IMR-90 (cell line): ENCODE measurements at regions not wholly inside any gene's neighbourhood (a gene's known extent, or its start where the extent isn't known, plus 50 kb on each side); places are given as distances from the start of the nearest gene placed in this dataset.

Experiments used
- ATAC-seq: fragments of 200-7000 bp; cut with Tn5 transposase; 2 replicates; pipeline ENCODE4 v1.9.1; 2020; ENCODE audit warnings: low read depth, mild to moderate bottlenecking, moderate library complexity
- BruUV-seq: library from RNA; stranded (reverse); fragments of 400-500 nt; replicated peaks from 2 replicates; lab custom pipeline; 2021; lab: Mats Ljungman, UMichigan
- CTCF ChIA-PET: fragments of 300-600 bp; formaldehyde crosslinking; extraction: SDS; loops from one replicate; lab custom pipeline; 2021; ENCODE audit warnings: antibody characterized with exemption; lab: Yijun Ruan, JAX
- POLR2A ChIA-PET: fragments of 300-600 bp; sonication (Branson Sonifier 250); formaldehyde crosslinking; loops from one replicate; lab custom pipeline; 2022; ENCODE audit warnings: antibody characterized with exemption; ENCODE audit not compliant: unreplicated experiment; lab: Charles Lee
- DNase-seq: peaks from one replicate; pipeline ENCODE4 v3.0.0; 2013
- H2AFZ ChIP-seq: replicated peaks from 2 replicates; pipeline ENCODE3; 2013; ENCODE audit warnings: low read length, mild to moderate bottlenecking; ENCODE audit not compliant: poor library complexity
- H2AK5ac ChIP-seq: 2 replicates; pipeline ENCODE4 v1.6.1; 2013; ENCODE audit warnings: low read depth, low read length, inconsistent platforms
- H2AK9ac ChIP-seq: replicated peaks from 2 replicates; pipeline ENCODE3; 2013; ENCODE audit warnings: mild to moderate bottlenecking, low read depth, low read length, moderate library complexity; ENCODE audit not compliant: poor library complexity
- H2BK120ac ChIP-seq: 2 replicates; pipeline ENCODE4 v1.6.1; 2013; ENCODE audit warnings: low read depth, low read length, inconsistent platforms
- H2BK15ac ChIP-seq: 3 replicates; pipeline ENCODE4 v1.6.1; 2013; ENCODE audit warnings: low read depth, low read length, inconsistent platforms
- H2BK20ac ChIP-seq: 2 replicates; pipeline ENCODE4 v1.6.1; 2013; ENCODE audit warnings: low read depth, mild to moderate bottlenecking, inconsistent platforms, low read length, moderate library complexity
- H2BK5ac ChIP-seq: 2 replicates; pipeline ENCODE4 v1.6.1; 2013; ENCODE audit warnings: mild to moderate bottlenecking, low read depth, low read length, inconsistent platforms; ENCODE audit not compliant: poor library complexity, severe bottlenecking
- H3K14ac ChIP-seq: replicated peaks from 2 replicates; pipeline ENCODE4 v1.6.1; 2013; ENCODE audit warnings: low read depth, low read length, inconsistent platforms
- H3K18ac ChIP-seq: 2 replicates; pipeline ENCODE4 v1.6.1; 2013; ENCODE audit warnings: low read depth, low read length, control low read depth
- H3K23ac ChIP-seq: 2 replicates; pipeline ENCODE4 v1.6.1; 2013; ENCODE audit warnings: low read depth, low read length, inconsistent platforms
- H3K27ac ChIP-seq: 2 replicates; pipeline ENCODE4 v1.5.1; 2013; ENCODE audit warnings: mild to moderate bottlenecking, control low read depth, low read length; ENCODE audit not compliant: insufficient read depth
- H3K27me3 ChIP-seq: 2 replicates; pipeline ENCODE4 v1.6.1; 2013; ENCODE audit warnings: low read length; ENCODE audit not compliant: control insufficient read depth, insufficient read depth
- H3K36me3 ChIP-seq: 2 replicates; pipeline ENCODE4 v1.6.1; 2013; ENCODE audit warnings: low read length, mixed read lengths; ENCODE audit not compliant: control insufficient read depth, insufficient read depth
- H3K4ac ChIP-seq: 2 replicates; pipeline ENCODE4 v1.6.1; 2013; ENCODE audit warnings: low read depth, low read length, inconsistent platforms
- H3K4me1 ChIP-seq: 2 replicates; pipeline ENCODE4 v1.6.1; 2013; ENCODE audit warnings: low read length, mixed read lengths; ENCODE audit not compliant: control insufficient read depth, insufficient read depth
- H3K4me2 ChIP-seq: 2 replicates; pipeline ENCODE4 v1.6.1; 2013; ENCODE audit warnings: low read depth, mild to moderate bottlenecking, control low read depth, low read length, moderate library complexity
- H3K4me3 ChIP-seq: 2 replicates; pipeline ENCODE4 v1.5.1; 2013; ENCODE audit warnings: low read depth, mild to moderate bottlenecking, control low read depth, low read length, moderate library complexity; ENCODE audit not compliant: insufficient read depth
- H3K56ac ChIP-seq: 2 replicates; pipeline ENCODE4 v1.6.1; 2013; ENCODE audit warnings: low read length, inconsistent platforms; ENCODE audit not compliant: insufficient read depth; ENCODE audit errors: extremely low read depth
- H3K79me1 ChIP-seq, 2 experiments: 2 replicates each; pipeline ENCODE4 v1.6.1; 2013; ENCODE audit warnings: low read length in 2 of 2, inconsistent platforms in 1 of 2, low read depth in 1 of 2
- H3K9ac ChIP-seq: 2 replicates; pipeline ENCODE4 v1.6.1; 2013; ENCODE audit warnings: low read depth, low read length, control low read depth
- H3K9me1 ChIP-seq: 2 replicates; pipeline ENCODE4 v1.6.1; 2013; ENCODE audit warnings: low read length, inconsistent platforms; ENCODE audit not compliant: insufficient read depth
- H3K9me3 ChIP-seq: 2 replicates; pipeline ENCODE4 v1.6.1; 2013; ENCODE audit warnings: low read length; ENCODE audit not compliant: control insufficient read depth, insufficient read depth
- H4K20me1 ChIP-seq: 2 replicates; pipeline ENCODE4 v1.6.1; 2013; ENCODE audit warnings: low read length, inconsistent platforms; ENCODE audit not compliant: insufficient read depth
- H4K5ac ChIP-seq: 2 replicates; pipeline ENCODE4 v1.6.1; 2013; ENCODE audit warnings: mild to moderate bottlenecking, low read depth, low read length, control low read depth
- H4K8ac ChIP-seq, 2 experiments: 2 replicates each; pipeline ENCODE4 v1.6.1; 2013; ENCODE audit warnings: low read depth in 2 of 2, low read length in 2 of 2, control low read depth in 1 of 2, inconsistent platforms in 1 of 2
- H4K91ac ChIP-seq: 2 replicates; pipeline ENCODE4 v1.6.1; 2013; ENCODE audit warnings: low read depth, low read length, inconsistent platforms; ENCODE audit not compliant: insufficient read depth
- BHLHE40 ChIP-seq: fragments of 150-350 bp; IDR thresholded peaks from 2 replicates; pipeline ENCODE4 v1.6.1; 2016; ENCODE audit warnings: mild to moderate bottlenecking, low read depth, low read length
- CEBPB ChIP-seq: IDR thresholded peaks from 2 replicates; pipeline ENCODE4 v1.6.1; 2012; ENCODE audit warnings: low read depth, low read length, improper control_type of control experiment
- CHD1 ChIP-seq: IDR thresholded peaks from 2 replicates; pipeline ENCODE4 v1.6.1; 2012; ENCODE audit warnings: low read depth, low read length, improper control_type of control experiment
- MAFK ChIP-seq: IDR thresholded peaks from 2 replicates; pipeline ENCODE4 v1.6.1; 2012; ENCODE audit warnings: low read depth, low read length, improper control_type of control experiment
- MAZ ChIP-seq: IDR thresholded peaks from 2 replicates; pipeline ENCODE4 v1.6.1; 2012; ENCODE audit warnings: low read depth, mild to moderate bottlenecking, low read length, improper control_type of control experiment, moderate library complexity, borderline replicate concordance
- MXI1 ChIP-seq: IDR thresholded peaks from 2 replicates; pipeline ENCODE4 v1.6.1; 2012; ENCODE audit warnings: low read depth, mild to moderate bottlenecking, low read length, moderate library complexity, borderline replicate concordance
- NFE2L2 ChIP-seq: fragments of 150-350 bp; IDR thresholded peaks from 2 replicates; pipeline ENCODE4 v1.6.1; 2016; ENCODE audit warnings: low read depth, mild to moderate bottlenecking, low read length
- POLR2A ChIP-seq: IDR thresholded peaks from 2 replicates; pipeline ENCODE4 v1.6.1; 2012; ENCODE audit warnings: mild to moderate bottlenecking, low read depth, low read length
- RAD21 ChIP-seq: IDR thresholded peaks from 2 replicates; pipeline ENCODE4 v1.6.1; 2012; ENCODE audit warnings: low read length, improper control_type of control experiment
- WGBS, 2 experiments: methylation state at CpG; one replicate each; pipeline versions ENCODE4 v1.1.5 to v1.1.7; 2013; ENCODE audit warnings: missing lambda C conversion rate in 2 of 2; ENCODE audit not compliant: insufficient read length in 1 of 2; ENCODE audit errors: extremely low coverage in 2 of 2; 5-methylcytosine and 5-hydroxymethylcytosine counted together
- dilution Hi-C: fragments of 300-500 bp; cut with HindIII; formaldehyde crosslinking; loops from one replicate; pipeline ENCODE4 v1.14.3; 2018; ENCODE audit warnings: low sequenced_read_pairs; ENCODE audit not compliant: unreplicated experiment
- in situ Hi-C: fragments of 300-500 bp; cut with MboI; formaldehyde crosslinking; loops from 3 replicates; pipeline ENCODE4 v1.14.3; 2019; ENCODE audit warnings: low sequenced_read_pairs, inconsistent platforms, mixed read lengths
- intact Hi-C: fragments of 100-400 bp; cut with micrococcal nuclease; formaldehyde crosslinking; loops from 2 replicates; pipeline ENCODE4 v1.10.0; 2022
- TF ChIP-seq, protein P1 (sequence below): fragments of 150-350 bp; IDR thresholded peaks from 2 replicates; pipeline ENCODE4 v1.6.1; 2016; ENCODE audit warnings: low read depth, mild to moderate bottlenecking, low read length, moderate library complexity, borderline replicate concordance

GRCh38 chr18:78580835-78581339, 398.7 kb upstream of the SALL3 start:
- no peak overlapping the region for H3K9ac ChIP-seq

More at GRCh38 chr18:78580835-78581339, 398.7 kb upstream of the SALL3 start:
- Histone ChIP-seq H3K9me3 (peaks cover 51% of the 10 kb centered on the region), H2AK9ac (no peak overlapping the region), H2AK5ac (no peak overlapping the region), H2AFZ (no peak overlapping the region), H2BK120ac (no peak overlapping the region), H3K4me1 (no peaks in the 10 kb centered on the region), H2BK15ac (no peak overlapping the region), H4K8ac (no peak overlapping the region), H4K20me1 (no peaks in the 10 kb centered on the region), H3K27ac (no peak overlapping the region), H4K5ac (no peak overlapping the region), H3K56ac (no peak overlapping the region), H3K36me3 (no peaks in the 10 kb centered on the region), H3K4me3 (no peak overlapping the region), H2BK5ac (no peak overlapping the region), H4K91ac (no peak overlapping the region), H3K14ac (no peak overlapping the region), H3K23ac (no peak overlapping the region), H3K18ac (no peak overlapping the region), H3K79me1 (no peaks in the 10 kb centered on the region), H2BK20ac (no peak overlapping the region), H3K9me1 (no peaks in the 10 kb centered on the region), H3K27me3 (no peaks in the 10 kb centered on the region), H3K4ac (no peak overlapping the region), H3K4me2 (no peak overlapping the region)
- in situ Hi-C loops = no loop called here
- no TSS peak for BruUV-seq
- intact Hi-C loops = no loop called here
- dilution Hi-C loops = no loop called here
- no peak for ATAC-seq
- no peak for TF ChIP-seq NFE2L2
- TF ChIP-seq, protein P1, sequence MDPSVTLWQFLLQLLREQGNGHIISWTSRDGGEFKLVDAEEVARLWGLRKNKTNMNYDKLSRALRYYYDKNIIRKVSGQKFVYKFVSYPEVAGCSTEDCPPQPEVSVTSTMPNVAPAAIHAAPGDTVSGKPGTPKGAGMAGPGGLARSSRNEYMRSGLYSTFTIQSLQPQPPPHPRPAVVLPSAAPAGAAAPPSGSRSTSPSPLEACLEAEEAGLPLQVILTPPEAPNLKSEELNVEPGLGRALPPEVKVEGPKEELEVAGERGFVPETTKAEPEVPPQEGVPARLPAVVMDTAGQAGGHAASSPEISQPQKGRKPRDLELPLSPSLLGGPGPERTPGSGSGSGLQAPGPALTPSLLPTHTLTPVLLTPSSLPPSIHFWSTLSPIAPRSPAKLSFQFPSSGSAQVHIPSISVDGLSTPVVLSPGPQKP = no peak
- TF ChIP-seq CHD1 = no peak
- no peak for TF ChIP-seq MXI1
- TF ChIP-seq RAD21 = no peak
- TF ChIP-seq MAFK = no peak
- no peak for TF ChIP-seq MAZ
- no peak for TF ChIP-seq CEBPB
- no peak for TF ChIP-seq POLR2A
- TF ChIP-seq BHLHE40 = no peak
- CTCF ChIA-PET = no interaction called here
- WGBS, 2 experiments = 20% methylated on average over 1 of the region's 7 CpGs; no CpG with 5 or more reads in 1 of the 2 experiments
- no peak for DNase-seq
- POLR2A ChIA-PET = no interaction called here
